ENCODE measurements at regions not wholly inside any gene's neighbourhood (a gene's known extent, or its start where the extent isn't known, plus 50 kb on each side); places are given as distances from the start of the nearest gene placed in this dataset.
A peak's percentile ranks its signal among the peaks of the same experiment; 100 is the strongest.

GRCh38 chr5:142475102-142475513 is 150.3 kb upstream of the SPRY4 start:
- ATAC-seq (no peak), DNase-seq (no peak)
- H3K36me3 Mint-ChIP-seq (ENCODE audit: insufficient read depth) = no peaks in the 10 kb centered on the region
- H3K4me1 Mint-ChIP-seq (ENCODE audit: low read depth) = peaks cover 27% of the 10 kb centered on the region
- H3K9me3 Mint-ChIP-seq = peaks cover 9% of the 10 kb centered on the region
- H3K4me3 Mint-ChIP-seq = no peak overlapping the region
- no peaks in the 10 kb centered on the region for H3K27me3 Mint-ChIP-seq (ENCODE audit: low read depth)

- Mint-ChIP-seq H3K9me3 (peaks cover 9% of the 10 kb centered on the region), H3K27me3 (ENCODE audit: low read depth) (no peaks in the 10 kb centered on the region), H3K4me1 (ENCODE audit: low read depth) (peaks cover 27% of the 10 kb centered on the region), H3K4me3 (no peak overlapping the region), H3K36me3 (ENCODE audit: insufficient read depth) (no peaks in the 10 kb centered on the region)
- ATAC-seq = no peak
- no peak for DNase-seq
These were observed 149.7 kb upstream of the SPRY4 start for GRCh38 chr5:142474431-142475094.

DNA sequence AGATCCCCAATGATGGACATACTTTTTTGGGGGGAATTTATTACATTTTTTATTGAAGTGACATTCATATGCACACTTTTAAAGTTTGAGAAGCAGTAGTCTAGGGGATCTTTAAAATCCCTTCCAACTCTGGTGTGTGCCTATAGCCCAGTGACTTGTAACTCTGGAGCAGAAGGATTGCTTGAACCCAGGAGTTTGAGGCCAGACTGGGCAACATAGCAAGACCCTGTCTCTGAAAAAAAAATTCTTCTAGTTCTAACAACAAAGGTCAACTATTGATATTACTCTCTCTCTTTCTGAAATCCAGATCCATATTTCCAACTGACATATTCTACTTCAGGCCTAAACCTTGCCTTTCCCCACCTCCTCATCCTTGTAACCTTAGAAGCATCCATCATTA is 148.2 kb upstream of the SPRY4 start:
- Mint-ChIP-seq H3K27me3 (ENCODE audit: low read depth) (no peaks in the 10 kb centered on the region), H3K36me3 (ENCODE audit: insufficient read depth) (no peaks in the 10 kb centered on the region), H3K4me3 (no peak overlapping the region), H3K9me3 (no peaks in the 10 kb centered on the region), H3K4me1 (ENCODE audit: low read depth) (peaks cover 27% of the 10 kb centered on the region)
- ATAC-seq (no peak), DNase-seq (no peak)

- DNase-seq (peak; percentile 42), ATAC-seq (peak; percentile 95 to 98)
- Mint-ChIP-seq H3K4me3 (peak overlapping the region; percentile 24), H3K36me3 (ENCODE audit: insufficient read depth) (no peaks in the 10 kb centered on the region), H3K9me3 (no peaks in the 10 kb centered on the region), H3K4me1 (ENCODE audit: low read depth) (peaks cover 27% of the 10 kb centered on the region), H3K27me3 (ENCODE audit: low read depth) (no peaks in the 10 kb centered on the region)
These were observed 147.6 kb upstream of the SPRY4 start for GRCh38 chr5:142472306-142472951.

DNA sequence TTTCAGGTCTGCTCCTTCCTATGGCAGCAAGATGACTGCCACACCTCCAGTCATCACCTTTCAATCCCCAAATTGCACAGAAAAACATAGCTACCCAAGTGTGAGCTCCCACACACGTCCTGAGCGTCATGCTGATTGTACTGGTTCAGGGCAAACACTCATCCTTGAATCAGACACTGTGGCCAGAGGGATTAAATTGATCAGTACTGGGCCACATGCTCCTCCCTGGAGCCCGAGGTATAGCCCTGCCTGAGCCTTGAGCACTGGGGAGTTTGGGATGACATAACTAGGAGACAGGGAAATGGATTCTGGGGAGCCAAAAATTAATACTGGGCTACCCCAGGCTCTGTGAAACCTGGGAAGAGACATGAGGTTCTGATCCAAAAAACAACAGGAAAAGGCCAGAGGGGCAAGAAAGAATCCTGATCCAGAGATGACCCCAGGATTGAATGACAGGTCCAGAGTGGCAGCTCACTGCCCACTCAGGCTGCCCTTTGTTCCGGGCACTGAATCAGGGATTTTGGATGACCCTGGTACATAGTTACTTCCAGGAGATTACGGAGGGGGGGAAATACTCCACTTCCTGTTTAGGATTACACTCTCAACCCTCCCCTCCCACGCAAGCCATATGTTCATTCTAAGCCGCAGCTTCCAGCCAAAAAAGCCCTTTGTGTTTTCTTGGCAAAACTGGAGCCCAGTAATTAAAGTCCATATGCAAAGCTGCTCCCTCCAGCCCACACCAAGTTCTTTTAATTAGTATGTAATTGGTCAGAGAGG is 141.6 kb upstream of the SPRY4 start:
- Mint-ChIP-seq H3K27me3 (ENCODE audit: low read depth) (no peaks in the 10 kb centered on the region), H3K36me3 (ENCODE audit: insufficient read depth) (no peaks in the 10 kb centered on the region), H3K4me1 (ENCODE audit: low read depth) (peaks cover 17% of the 10 kb centered on the region), H3K9me3 (no peaks in the 10 kb centered on the region), H3K4me3 (no peak overlapping the region)
- DNase-seq = no peak
- ATAC-seq = peak in 1 of 2 donors; percentile 52

GRCh38 chr5:142465476-142465875 is 140.7 kb upstream of the SPRY4 start:
- Mint-ChIP-seq H3K27me3 (ENCODE audit: low read depth) (no peaks in the 10 kb centered on the region), H3K4me3 (no peak overlapping the region), H3K4me1 (ENCODE audit: low read depth) (peaks cover 17% of the 10 kb centered on the region)

DNA sequence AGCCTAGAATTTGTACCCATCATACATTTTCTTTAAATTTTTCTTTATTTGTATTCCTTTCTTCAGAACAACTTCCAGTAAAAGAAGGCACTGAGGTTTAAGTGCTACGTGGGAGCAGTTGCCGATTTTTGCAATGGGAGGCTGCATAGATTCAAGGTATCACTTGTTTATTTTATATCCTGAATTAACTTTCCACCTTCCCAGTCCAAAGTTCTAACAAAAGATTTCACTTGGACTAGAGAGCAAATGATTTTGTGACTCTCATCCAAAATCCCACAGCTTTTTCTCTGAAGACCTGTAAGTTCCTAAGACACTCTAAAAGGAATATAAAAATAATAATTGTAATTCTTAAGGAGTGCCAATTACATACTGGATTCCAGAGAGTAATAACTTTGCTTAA is 139.1 kb upstream of the SPRY4 start:
- no peak overlapping the region for H3K4me3 Mint-ChIP-seq
- H3K9me3 Mint-ChIP-seq = peaks cover under 1% of the 10 kb centered on the region
- no peaks in the 10 kb centered on the region for H3K36me3 Mint-ChIP-seq (ENCODE audit: insufficient read depth)
- H3K27me3 Mint-ChIP-seq (ENCODE audit: low read depth) = no peaks in the 10 kb centered on the region
- no peak for DNase-seq
- H3K4me1 Mint-ChIP-seq (ENCODE audit: low read depth) = peaks cover 14% of the 10 kb centered on the region
- no peak for ATAC-seq

More at GRCh38 chr5:142465476-142465875, 140.7 kb upstream of the SPRY4 start:
- Mint-ChIP-seq H3K9me3 (no peaks in the 10 kb centered on the region), H3K36me3 (ENCODE audit: insufficient read depth) (no peaks in the 10 kb centered on the region)
- ATAC-seq = no peak
- DNase-seq = no peak

- H3K9me3 Mint-ChIP-seq = peaks cover 4% of the 10 kb centered on the region
- ATAC-seq (no peak), DNase-seq (no peak)
- no peak overlapping the region for H3K4me3 Mint-ChIP-seq
- H3K27me3 Mint-ChIP-seq (ENCODE audit: low read depth) = no peaks in the 10 kb centered on the region
- no peaks in the 10 kb centered on the region for H3K36me3 Mint-ChIP-seq (ENCODE audit: insufficient read depth)
- peaks cover 12% of the 10 kb centered on the region for H3K4me1 Mint-ChIP-seq (ENCODE audit: low read depth)
These were observed 136.3 kb upstream of the SPRY4 start for GRCh38 chr5:142461028-142461590.

DNA sequence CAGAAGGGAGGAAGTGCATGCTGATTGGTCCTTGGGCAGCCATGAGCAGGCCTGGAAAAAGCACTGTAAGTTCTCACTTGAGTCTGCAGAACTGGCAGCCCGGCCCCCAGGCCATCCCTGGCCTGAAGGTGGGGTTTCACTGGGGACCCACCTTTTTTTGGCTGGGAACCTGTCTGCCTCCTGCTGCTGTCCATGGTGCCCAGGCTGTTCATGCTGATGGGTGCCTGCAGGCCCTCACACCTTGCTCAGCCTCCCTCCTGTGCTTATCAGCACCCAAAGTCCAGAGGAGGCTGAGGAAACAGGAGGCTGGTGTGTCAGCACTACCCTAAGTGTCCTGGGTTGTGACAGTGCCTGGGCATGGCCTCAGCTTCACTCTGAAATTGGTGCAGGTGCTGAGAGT is 134.4 kb upstream of the SPRY4 start:
- DNase-seq (no peak), ATAC-seq (no peak)
- peaks cover 4% of the 10 kb centered on the region for H3K9me3 Mint-ChIP-seq
- H3K27me3 Mint-ChIP-seq (ENCODE audit: low read depth) = no peaks in the 10 kb centered on the region
- H3K4me1 Mint-ChIP-seq (ENCODE audit: low read depth) = peaks cover 7% of the 10 kb centered on the region
- no peak overlapping the region for H3K4me3 Mint-ChIP-seq
- H3K36me3 Mint-ChIP-seq (ENCODE audit: insufficient read depth) = no peaks in the 10 kb centered on the region

DNA sequence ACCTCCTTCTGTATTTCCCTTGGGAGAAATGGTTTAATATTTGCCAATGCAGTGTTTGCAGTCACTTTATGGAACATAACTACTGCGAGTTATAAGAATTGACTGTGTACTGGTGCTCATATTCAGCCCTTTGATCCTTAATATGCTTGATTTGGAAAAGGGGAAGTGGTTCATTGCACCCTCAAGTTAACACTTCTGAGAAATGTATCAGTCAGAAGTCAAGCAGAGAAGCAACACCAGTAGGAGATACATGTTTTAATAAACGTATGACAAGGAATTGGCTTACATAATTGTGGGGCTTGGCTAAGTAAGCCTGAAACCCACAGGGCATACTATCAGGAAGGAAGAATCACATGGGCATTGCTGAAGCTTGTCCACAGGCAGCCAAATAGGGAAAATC is 131.0 kb upstream of the SPRY4 start:
- peaks cover 4% of the 10 kb centered on the region for H3K4me1 Mint-ChIP-seq (ENCODE audit: low read depth)
- peaks cover 7% of the 10 kb centered on the region for H3K9me3 Mint-ChIP-seq
- no peak overlapping the region for H3K4me3 Mint-ChIP-seq
- H3K27me3 Mint-ChIP-seq (ENCODE audit: low read depth) = peaks cover 2% of the 10 kb centered on the region
- ATAC-seq = no peak
- H3K36me3 Mint-ChIP-seq (ENCODE audit: insufficient read depth) = no peaks in the 10 kb centered on the region
- no peak for DNase-seq

DNA sequence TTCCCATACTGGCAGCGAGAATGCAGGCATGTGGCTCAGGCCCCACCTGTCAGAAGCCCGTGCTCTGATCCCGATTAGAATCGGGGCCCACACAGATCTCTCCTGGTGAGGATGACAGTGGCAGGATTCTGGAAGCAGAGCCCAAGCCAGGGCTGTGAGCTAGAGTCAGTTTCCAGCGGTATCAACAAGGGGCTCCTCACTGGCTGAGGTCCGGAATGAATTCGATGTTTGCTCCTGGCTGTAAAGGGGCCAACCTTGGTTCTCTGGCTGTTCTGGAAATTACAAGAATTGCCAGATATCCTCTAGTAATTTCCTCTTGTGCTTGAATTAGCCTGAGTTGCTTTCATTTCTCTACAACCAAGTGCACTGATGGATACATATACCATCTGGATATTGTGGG is 129.1 kb upstream of the SPRY4 start:
- ATAC-seq = no peak
- Mint-ChIP-seq H3K4me1 (ENCODE audit: low read depth) (peaks cover 1% of the 10 kb centered on the region), H3K9me3 (peaks cover 14% of the 10 kb centered on the region), H3K4me3 (no peak overlapping the region), H3K27me3 (ENCODE audit: low read depth) (peaks cover 2% of the 10 kb centered on the region), H3K36me3 (ENCODE audit: insufficient read depth) (no peaks in the 10 kb centered on the region)
- no peak for DNase-seq

GRCh38 chr5:142450419-142450818 is 125.6 kb upstream of the SPRY4 start:
- Mint-ChIP-seq H3K36me3 (ENCODE audit: insufficient read depth) (no peaks in the 10 kb centered on the region), H3K4me3 (no peak overlapping the region), H3K4me1 (ENCODE audit: low read depth) (peaks cover 4% of the 10 kb centered on the region), H3K9me3 (peaks cover 10% of the 10 kb centered on the region), H3K27me3 (ENCODE audit: low read depth) (peaks cover 2% of the 10 kb centered on the region)
- DNase-seq (no peak), ATAC-seq (no peak)

DNA sequence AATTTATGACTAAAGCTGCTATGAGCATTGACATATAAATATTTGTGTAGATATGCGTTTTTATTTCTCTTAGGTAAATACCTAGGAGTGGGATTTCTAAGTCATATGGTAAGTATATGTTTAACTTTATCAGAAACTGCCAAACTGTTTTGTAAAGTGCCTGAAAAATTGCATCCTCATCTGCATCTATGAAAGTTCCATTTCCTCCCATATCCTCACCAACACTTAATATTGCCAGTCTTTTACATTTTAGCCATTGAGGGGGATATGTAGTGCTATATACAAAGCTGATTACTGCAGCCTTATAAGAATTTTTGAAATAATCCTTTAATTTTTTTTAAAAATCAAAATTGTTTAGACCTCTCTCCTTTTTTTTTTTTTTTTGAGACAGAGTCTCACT is 123.1 kb upstream of the SPRY4 start:
- H3K4me1 Mint-ChIP-seq (ENCODE audit: low read depth) = peaks cover 4% of the 10 kb centered on the region
- no peak overlapping the region for H3K4me3 Mint-ChIP-seq
- H3K36me3 Mint-ChIP-seq (ENCODE audit: insufficient read depth) = no peaks in the 10 kb centered on the region
- ATAC-seq (no peak), DNase-seq (no peak)
- peaks cover 10% of the 10 kb centered on the region for H3K9me3 Mint-ChIP-seq
- H3K27me3 Mint-ChIP-seq (ENCODE audit: low read depth) = peaks cover 2% of the 10 kb centered on the region

GRCh38 chr5:142446960-142447279 is 122.1 kb upstream of the SPRY4 start:
- no peak for ATAC-seq
- Mint-ChIP-seq H3K4me1 (ENCODE audit: low read depth) (peaks cover 7% of the 10 kb centered on the region), H3K4me3 (no peak overlapping the region), H3K36me3 (ENCODE audit: insufficient read depth) (no peaks in the 10 kb centered on the region), H3K27me3 (ENCODE audit: low read depth) (no peaks in the 10 kb centered on the region), H3K9me3 (peaks cover 10% of the 10 kb centered on the region)
- no peak for DNase-seq
